ENCODE measurements at regions not wholly inside any gene's neighbourhood (a gene's known extent, or its start where the extent isn't known, plus 50 kb on each side); places are given as distances from the start of the nearest gene placed in this dataset.

- H4K20me1 ChIP-seq (ENCODE audit: insufficient read depth, low read length): no peaks in the 10 kb centered on the region
- no peaks in the 10 kb centered on the region for H3K4me1 ChIP-seq (ENCODE audit: insufficient read depth, low read length)
- H2AFZ ChIP-seq (ENCODE audit: low read length): no peak overlapping the region
- no peaks in the 10 kb centered on the region for H3K9me3 ChIP-seq (ENCODE audit: low read depth, low read length)
- H3K27me3 ChIP-seq (ENCODE audit: insufficient read depth, low read length): no peaks in the 10 kb centered on the region
- H3K36me3 ChIP-seq (ENCODE audit: insufficient read depth, low read length): no peaks in the 10 kb centered on the region
- no peak overlapping the region for H3K4me2 ChIP-seq (ENCODE audit: insufficient read depth, low read length)
- H3K4me3 ChIP-seq (ENCODE audit: insufficient read depth, low read length): no peak overlapping the region
- H3K27ac ChIP-seq (ENCODE audit: low read depth, low read length): no peak overlapping the region
- H3K79me2 ChIP-seq (ENCODE audit: insufficient read depth, low read length): no peaks in the 10 kb centered on the region
- DNase-seq (ENCODE audit: insufficient read length, low spot score, missing footprints): no peak
- TF ChIP-seq CTCF (IDR thresholded peaks at IDR 0.05; ENCODE audit: extremely low read depth, low read depth, low read length): no peak
These were observed 114.3 kb upstream of the MAFB start for GRCh38 chr20:40803381-40803780.

GRCh38 chr20:40805592-40805991 lies 116.6 kb upstream of the MAFB start:
- no peaks in the 10 kb centered on the region for H4K20me1 ChIP-seq (ENCODE audit: insufficient read depth, low read length)
- H3K36me3 ChIP-seq (ENCODE audit: insufficient read depth, low read length): no peaks in the 10 kb centered on the region
- no peak overlapping the region for H3K27ac ChIP-seq (ENCODE audit: low read depth, low read length)
- no peak overlapping the region for H3K4me2 ChIP-seq (ENCODE audit: insufficient read depth, low read length)
- H3K9me3 ChIP-seq (ENCODE audit: low read depth, low read length): no peaks in the 10 kb centered on the region
- no peak overlapping the region for H3K4me3 ChIP-seq (ENCODE audit: insufficient read depth, low read length)
- no peaks in the 10 kb centered on the region for H3K4me1 ChIP-seq (ENCODE audit: insufficient read depth, low read length)
- H3K27me3 ChIP-seq (ENCODE audit: insufficient read depth, low read length): no peaks in the 10 kb centered on the region
- H3K79me2 ChIP-seq (ENCODE audit: insufficient read depth, low read length): no peaks in the 10 kb centered on the region
- no peak overlapping the region for H2AFZ ChIP-seq (ENCODE audit: low read length)
- TF ChIP-seq CTCF (IDR thresholded peaks at IDR 0.05; ENCODE audit: extremely low read depth, low read depth, low read length): no peak
- DNase-seq (ENCODE audit: insufficient read length, low spot score, missing footprints): no peak

GRCh38 chr20:40806929-40807820 lies 118.1 kb upstream of the MAFB start:
- Histone ChIP-seq H3K4me3 (ENCODE audit: insufficient read depth, low read length) (no peak overlapping the region), H3K9me3 (ENCODE audit: low read depth, low read length) (no peaks in the 10 kb centered on the region), H3K27me3 (ENCODE audit: insufficient read depth, low read length) (no peaks in the 10 kb centered on the region), H2AFZ (ENCODE audit: low read length) (no peak overlapping the region), H3K4me1 (ENCODE audit: insufficient read depth, low read length) (no peaks in the 10 kb centered on the region), H3K4me2 (ENCODE audit: insufficient read depth, low read length) (no peak overlapping the region), H4K20me1 (ENCODE audit: insufficient read depth, low read length) (no peaks in the 10 kb centered on the region), H3K36me3 (ENCODE audit: insufficient read depth, low read length) (no peaks in the 10 kb centered on the region), H3K27ac (ENCODE audit: low read depth, low read length) (no peak overlapping the region), H3K79me2 (ENCODE audit: insufficient read depth, low read length) (no peaks in the 10 kb centered on the region)
- TF ChIP-seq CTCF (IDR thresholded peaks at IDR 0.05; ENCODE audit: extremely low read depth, low read depth, low read length): no peak
- no peak for DNase-seq (ENCODE audit: insufficient read length, low spot score, missing footprints)

- H4K20me1 ChIP-seq (ENCODE audit: insufficient read depth, low read length): no peaks in the 10 kb centered on the region
- no peak overlapping the region for H3K27ac ChIP-seq (ENCODE audit: low read depth, low read length)
- H3K4me3 ChIP-seq (ENCODE audit: insufficient read depth, low read length): no peak overlapping the region
- no peaks in the 10 kb centered on the region for H3K4me1 ChIP-seq (ENCODE audit: insufficient read depth, low read length)
- no peak overlapping the region for H2AFZ ChIP-seq (ENCODE audit: low read length)
- no peak overlapping the region for H3K4me2 ChIP-seq (ENCODE audit: insufficient read depth, low read length)
- H3K36me3 ChIP-seq (ENCODE audit: insufficient read depth, low read length): no peaks in the 10 kb centered on the region
- TF ChIP-seq CTCF (IDR thresholded peaks at IDR 0.05; ENCODE audit: extremely low read depth, low read depth, low read length): no peak
- no peaks in the 10 kb centered on the region for H3K9me3 ChIP-seq (ENCODE audit: low read depth, low read length)
- no peak for DNase-seq (ENCODE audit: insufficient read length, low spot score, missing footprints)
- H3K79me2 ChIP-seq (ENCODE audit: insufficient read depth, low read length): no peaks in the 10 kb centered on the region
- no peaks in the 10 kb centered on the region for H3K27me3 ChIP-seq (ENCODE audit: insufficient read depth, low read length)
These were observed 118.8 kb upstream of the MAFB start for GRCh38 chr20:40807821-40808170.

Data from osteoblast (primary cell).